ENCODE measurements at regions not wholly inside any gene's neighbourhood (a gene's known extent, or its start where the extent isn't known, plus 50 kb on each side); places are given as distances from the start of the nearest gene placed in this dataset.

GRCh38 chr5:39475159-39475571 lies 50.4 kb upstream of the DAB2 start:
- no peak for DNase-seq (ENCODE audit: low spot score)

Data from ureter (tissue), 1 donor.